ENCODE measurements at regions not wholly inside any gene's neighbourhood (a gene's known extent, or its start where the extent isn't known, plus 50 kb on each side); places are given as distances from the start of the nearest gene placed in this dataset.

DNA sequence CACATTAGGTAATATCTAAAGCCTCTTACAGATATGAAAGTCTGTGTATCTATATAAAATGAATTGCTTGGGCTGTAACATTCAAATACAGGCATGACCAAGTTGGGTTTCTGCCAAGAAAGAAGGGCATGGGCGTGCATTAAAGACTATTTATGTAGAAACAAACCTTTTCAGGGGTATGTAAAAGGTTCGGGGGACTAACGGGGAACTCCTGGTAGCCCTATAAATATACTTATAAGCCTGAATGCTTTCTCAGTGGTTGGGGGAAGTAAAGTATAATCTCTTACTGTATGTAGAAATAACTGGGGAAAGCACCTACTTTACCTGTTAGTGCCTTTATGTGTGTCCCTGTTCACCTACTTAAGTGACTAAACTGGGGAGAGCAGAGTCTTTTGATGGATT lies 154.5 kb upstream of the TBL1XR1 start:
- TF ChIP-seq CDX4 (CRISPR knock-in tag; IDR thresholded peaks at IDR 0.05; ENCODE audit: borderline replicate concordance) (no peak), ERG (CRISPR knock-in tag; IDR thresholded peaks at IDR 0.05) (no peak), ZNF671 (CRISPR knock-in tag; IDR thresholded peaks at IDR 0.05) (no peak), CREM (CRISPR knock-in tag; IDR thresholded peaks at IDR 0.05) (no peak), GABPB1 (CRISPR knock-in tag; IDR thresholded peaks at IDR 0.05) (no peak), ZNF219 (CRISPR knock-in tag; IDR thresholded peaks at IDR 0.05; ENCODE audit: borderline replicate concordance) (no peak)
- TF ChIP-seq, protein P1, sequence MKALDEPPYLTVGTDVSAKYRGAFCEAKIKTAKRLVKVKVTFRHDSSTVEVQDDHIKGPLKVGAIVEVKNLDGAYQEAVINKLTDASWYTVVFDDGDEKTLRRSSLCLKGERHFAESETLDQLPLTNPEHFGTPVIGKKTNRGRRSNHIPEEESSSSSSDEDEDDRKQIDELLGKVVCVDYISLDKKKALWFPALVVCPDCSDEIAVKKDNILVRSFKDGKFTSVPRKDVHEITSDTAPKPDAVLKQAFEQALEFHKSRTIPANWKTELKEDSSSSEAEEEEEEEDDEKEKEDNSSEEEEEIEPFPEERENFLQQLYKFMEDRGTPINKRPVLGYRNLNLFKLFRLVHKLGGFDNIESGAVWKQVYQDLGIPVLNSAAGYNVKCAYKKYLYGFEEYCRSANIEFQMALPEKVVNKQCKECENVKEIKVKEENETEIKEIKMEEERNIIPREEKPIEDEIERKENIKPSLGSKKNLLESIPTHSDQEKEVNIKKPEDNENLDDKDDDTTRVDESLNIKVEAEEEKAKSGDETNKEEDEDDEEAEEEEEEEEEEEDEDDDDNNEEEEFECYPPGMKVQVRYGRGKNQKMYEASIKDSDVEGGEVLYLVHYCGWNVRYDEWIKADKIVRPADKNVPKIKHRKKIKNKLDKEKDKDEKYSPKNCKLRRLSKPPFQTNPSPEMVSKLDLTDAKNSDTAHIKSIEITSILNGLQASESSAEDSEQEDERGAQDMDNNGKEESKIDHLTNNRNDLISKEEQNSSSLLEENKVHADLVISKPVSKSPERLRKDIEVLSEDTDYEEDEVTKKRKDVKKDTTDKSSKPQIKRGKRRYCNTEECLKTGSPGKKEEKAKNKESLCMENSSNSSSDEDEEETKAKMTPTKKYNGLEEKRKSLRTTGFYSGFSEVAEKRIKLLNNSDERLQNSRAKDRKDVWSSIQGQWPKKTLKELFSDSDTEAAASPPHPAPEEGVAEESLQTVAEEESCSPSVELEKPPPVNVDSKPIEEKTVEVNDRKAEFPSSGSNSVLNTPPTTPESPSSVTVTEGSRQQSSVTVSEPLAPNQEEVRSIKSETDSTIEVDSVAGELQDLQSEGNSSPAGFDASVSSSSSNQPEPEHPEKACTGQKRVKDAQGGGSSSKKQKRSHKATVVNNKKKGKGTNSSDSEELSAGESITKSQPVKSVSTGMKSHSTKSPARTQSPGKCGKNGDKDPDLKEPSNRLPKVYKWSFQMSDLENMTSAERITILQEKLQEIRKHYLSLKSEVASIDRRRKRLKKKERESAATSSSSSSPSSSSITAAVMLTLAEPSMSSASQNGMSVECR (CRISPR knock-in tag; IDR thresholded peaks at IDR 0.05; ENCODE audit: borderline replicate concordance), result no peak
- TF ChIP-seq, protein P2, sequence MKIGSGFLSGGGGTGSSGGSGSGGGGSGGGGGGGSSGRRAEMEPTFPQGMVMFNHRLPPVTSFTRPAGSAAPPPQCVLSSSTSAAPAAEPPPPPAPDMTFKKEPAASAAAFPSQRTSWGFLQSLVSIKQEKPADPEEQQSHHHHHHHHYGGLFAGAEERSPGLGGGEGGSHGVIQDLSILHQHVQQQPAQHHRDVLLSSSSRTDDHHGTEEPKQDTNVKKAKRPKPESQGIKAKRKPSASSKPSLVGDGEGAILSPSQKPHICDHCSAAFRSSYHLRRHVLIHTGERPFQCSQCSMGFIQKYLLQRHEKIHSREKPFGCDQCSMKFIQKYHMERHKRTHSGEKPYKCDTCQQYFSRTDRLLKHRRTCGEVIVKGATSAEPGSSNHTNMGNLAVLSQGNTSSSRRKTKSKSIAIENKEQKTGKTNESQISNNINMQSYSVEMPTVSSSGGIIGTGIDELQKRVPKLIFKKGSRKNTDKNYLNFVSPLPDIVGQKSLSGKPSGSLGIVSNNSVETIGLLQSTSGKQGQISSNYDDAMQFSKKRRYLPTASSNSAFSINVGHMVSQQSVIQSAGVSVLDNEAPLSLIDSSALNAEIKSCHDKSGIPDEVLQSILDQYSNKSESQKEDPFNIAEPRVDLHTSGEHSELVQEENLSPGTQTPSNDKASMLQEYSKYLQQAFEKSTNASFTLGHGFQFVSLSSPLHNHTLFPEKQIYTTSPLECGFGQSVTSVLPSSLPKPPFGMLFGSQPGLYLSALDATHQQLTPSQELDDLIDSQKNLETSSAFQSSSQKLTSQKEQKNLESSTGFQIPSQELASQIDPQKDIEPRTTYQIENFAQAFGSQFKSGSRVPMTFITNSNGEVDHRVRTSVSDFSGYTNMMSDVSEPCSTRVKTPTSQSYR (CRISPR knock-in tag; IDR thresholded peaks at IDR 0.05), result no peak
- TF ChIP-seq, protein P3, sequence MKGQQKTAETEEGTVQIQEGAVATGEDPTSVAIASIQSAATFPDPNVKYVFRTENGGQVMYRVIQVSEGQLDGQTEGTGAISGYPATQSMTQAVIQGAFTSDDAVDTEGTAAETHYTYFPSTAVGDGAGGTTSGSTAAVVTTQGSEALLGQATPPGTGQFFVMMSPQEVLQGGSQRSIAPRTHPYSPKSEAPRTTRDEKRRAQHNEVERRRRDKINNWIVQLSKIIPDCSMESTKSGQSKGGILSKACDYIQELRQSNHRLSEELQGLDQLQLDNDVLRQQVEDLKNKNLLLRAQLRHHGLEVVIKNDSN (CRISPR knock-in tag; IDR thresholded peaks at IDR 0.05), result no peak
- POLR2A ChIA-PET, result no interaction called here

GRCh38 chr3:177352424-177352823 lies 155.1 kb upstream of the TBL1XR1 start:
- TF ChIP-seq, protein P3 (CRISPR knock-in tag; IDR thresholded peaks at IDR 0.05), result no peak
- TF ChIP-seq GTF2I (CRISPR knock-in tag; conservative IDR thresholded peaks at IDR 0.05), result no peak
- no peak for TF ChIP-seq TP53 (CRISPR knock-in tag; IDR thresholded peaks at IDR 0.05)
- TF ChIP-seq MAX (CRISPR knock-in tag; IDR thresholded peaks at IDR 0.05), result no peak
- no peak for TF ChIP-seq E2F4 (CRISPR knock-in tag; IDR thresholded peaks at IDR 0.05; ENCODE audit: borderline replicate concordance, low read depth)
- no peak for TF ChIP-seq JUN (CRISPR knock-in tag; IDR thresholded peaks at IDR 0.05)
- TF ChIP-seq FOXP1 (CRISPR knock-in tag; IDR thresholded peaks at IDR 0.05; ENCODE audit: borderline replicate concordance), result no peak
- Mint-ChIP-seq H3K4me1 (peaks cover 10% of the 10 kb centered on the region), H3K27me3 (ENCODE audit: low read depth) (peaks cover 86% of the 10 kb centered on the region), H3K9me3 (no peaks in the 10 kb centered on the region), H3K36me3 (no peaks in the 10 kb centered on the region), H3K4me3 (no peak overlapping the region), H3K27ac (no peak overlapping the region)
- POLR2A ChIA-PET, result no interaction called here
- CTCF ChIA-PET, result no interaction called here
- DNase-seq (ENCODE audit: low spot score) (no peak), ATAC-seq (no peak)

More for the DNA sequence above, 154.5 kb upstream of the TBL1XR1 start:
- DNase-seq (ENCODE audit: low spot score), result no peak
- ATAC-seq, result no peak
- no peak overlapping the region for H3K27ac Mint-ChIP-seq
- H3K4me3 Mint-ChIP-seq, result no peak overlapping the region
- peaks cover 4% of the 10 kb centered on the region; the same call in 1 of the 2 replicates for H3K4me1 Mint-ChIP-seq
- CTCF ChIA-PET, result no interaction called here
- peaks cover 87% of the 10 kb centered on the region for H3K27me3 Mint-ChIP-seq (ENCODE audit: low read depth)
- no peaks in the 10 kb centered on the region for H3K9me3 Mint-ChIP-seq
- no peaks in the 10 kb centered on the region for H3K36me3 Mint-ChIP-seq
